ENCODE measurements at regions not wholly inside any gene's neighbourhood (a gene's known extent, or its start where the extent isn't known, plus 50 kb on each side); places are given as distances from the start of the nearest gene placed in this dataset.

GRCh38 chr4:14329228-14329627 lies 673.1 kb upstream of the CPEB2 start:
- Histone ChIP-seq H3K4me3 (ENCODE audit: low read length) (no peak overlapping the region), H3K9ac (ENCODE audit: low read length) (no peak overlapping the region), H3K4me1 (ENCODE audit: low read length) (no peaks in the 10 kb centered on the region), H3K4me2 (ENCODE audit: low read depth, low read length) (no peak overlapping the region), H2AFZ (ENCODE audit: low read length) (no peak overlapping the region), H3K79me2 (ENCODE audit: low read length) (no peaks in the 10 kb centered on the region), H3K36me3 (replicated peaks; ENCODE audit: insufficient read depth, low read length) (no peaks in the 10 kb centered on the region), H3K9me2 (replicated peaks; ENCODE audit: insufficient read depth, low read length) (no peaks in the 10 kb centered on the region), H3K9me3 (replicated peaks; ENCODE audit: insufficient read depth, low read length) (no peaks in the 10 kb centered on the region), H4K20me1 (ENCODE audit: insufficient read depth, low read length) (no peaks in the 10 kb centered on the region), H3K27ac (ENCODE audit: low read length) (no peak overlapping the region), H3K27me3 (replicated peaks; ENCODE audit: insufficient read depth, low read length) (no peaks in the 10 kb centered on the region), H3F3A (ENCODE audit: insufficient read depth, low read length) (no peaks in the 10 kb centered on the region)
- no peak for TF ChIP-seq EZH2phosphoT487 (IDR thresholded peaks at IDR 0.05; ENCODE audit: low read length)
- TF ChIP-seq, protein P1, sequence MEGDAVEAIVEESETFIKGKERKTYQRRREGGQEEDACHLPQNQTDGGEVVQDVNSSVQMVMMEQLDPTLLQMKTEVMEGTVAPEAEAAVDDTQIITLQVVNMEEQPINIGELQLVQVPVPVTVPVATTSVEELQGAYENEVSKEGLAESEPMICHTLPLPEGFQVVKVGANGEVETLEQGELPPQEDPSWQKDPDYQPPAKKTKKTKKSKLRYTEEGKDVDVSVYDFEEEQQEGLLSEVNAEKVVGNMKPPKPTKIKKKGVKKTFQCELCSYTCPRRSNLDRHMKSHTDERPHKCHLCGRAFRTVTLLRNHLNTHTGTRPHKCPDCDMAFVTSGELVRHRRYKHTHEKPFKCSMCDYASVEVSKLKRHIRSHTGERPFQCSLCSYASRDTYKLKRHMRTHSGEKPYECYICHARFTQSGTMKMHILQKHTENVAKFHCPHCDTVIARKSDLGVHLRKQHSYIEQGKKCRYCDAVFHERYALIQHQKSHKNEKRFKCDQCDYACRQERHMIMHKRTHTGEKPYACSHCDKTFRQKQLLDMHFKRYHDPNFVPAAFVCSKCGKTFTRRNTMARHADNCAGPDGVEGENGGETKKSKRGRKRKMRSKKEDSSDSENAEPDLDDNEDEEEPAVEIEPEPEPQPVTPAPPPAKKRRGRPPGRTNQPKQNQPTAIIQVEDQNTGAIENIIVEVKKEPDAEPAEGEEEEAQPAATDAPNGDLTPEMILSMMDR (IDR thresholded peaks at IDR 0.05; ENCODE audit: low read length), result no peak
- TF ChIP-seq EZH2 (optimal IDR thresholded peaks at IDR 0.05; ENCODE audit: low read depth, low read length), result no peak
- no peak for DNase-seq

GRCh38 chr4:14333616-14334015 lies 668.7 kb upstream of the CPEB2 start:
- H3K4me3 ChIP-seq (ENCODE audit: low read length), result no peak overlapping the region
- DNase-seq, result no peak
- H3K9me2 ChIP-seq (replicated peaks; ENCODE audit: insufficient read depth, low read length), result no peaks in the 10 kb centered on the region
- no peaks in the 10 kb centered on the region for H3F3A ChIP-seq (ENCODE audit: insufficient read depth, low read length)
- TF ChIP-seq EZH2phosphoT487 (IDR thresholded peaks at IDR 0.05; ENCODE audit: low read length) (no peak), EZH2 (optimal IDR thresholded peaks at IDR 0.05; ENCODE audit: low read depth, low read length) (no peak)
- TF ChIP-seq, protein P1 (IDR thresholded peaks at IDR 0.05; ENCODE audit: low read length), result no peak
- H3K27me3 ChIP-seq (replicated peaks; ENCODE audit: insufficient read depth, low read length), result no peaks in the 10 kb centered on the region
- H3K9me3 ChIP-seq (replicated peaks; ENCODE audit: insufficient read depth, low read length), result no peaks in the 10 kb centered on the region
- no peak overlapping the region for H3K4me2 ChIP-seq (ENCODE audit: low read depth, low read length)
- H4K20me1 ChIP-seq (ENCODE audit: insufficient read depth, low read length), result no peaks in the 10 kb centered on the region
- no peak overlapping the region for H3K9ac ChIP-seq (ENCODE audit: low read length)
- no peaks in the 10 kb centered on the region for H3K4me1 ChIP-seq (ENCODE audit: low read length)
- H3K79me2 ChIP-seq (ENCODE audit: low read length), result no peaks in the 10 kb centered on the region
- H3K27ac ChIP-seq (ENCODE audit: low read length), result no peak overlapping the region
- H3K36me3 ChIP-seq (replicated peaks; ENCODE audit: insufficient read depth, low read length), result no peaks in the 10 kb centered on the region
- no peak overlapping the region for H2AFZ ChIP-seq (ENCODE audit: low read length)

GRCh38 chr4:14334166-14334565 lies 668.1 kb upstream of the CPEB2 start:
- no peaks in the 10 kb centered on the region for H3K79me2 ChIP-seq (ENCODE audit: low read length)

More at GRCh38 chr4:14334166-14334565, 668.1 kb upstream of the CPEB2 start:
- DNase-seq, result no peak
- Histone ChIP-seq H3K27me3 (replicated peaks; ENCODE audit: insufficient read depth, low read length) (no peaks in the 10 kb centered on the region), H3K27ac (ENCODE audit: low read length) (no peak overlapping the region), H3K36me3 (replicated peaks; ENCODE audit: insufficient read depth, low read length) (no peaks in the 10 kb centered on the region), H3K4me3 (ENCODE audit: low read length) (no peak overlapping the region), H3K9me2 (replicated peaks; ENCODE audit: insufficient read depth, low read length) (no peaks in the 10 kb centered on the region), H4K20me1 (ENCODE audit: insufficient read depth, low read length) (no peaks in the 10 kb centered on the region), H3K9me3 (replicated peaks; ENCODE audit: insufficient read depth, low read length) (no peaks in the 10 kb centered on the region), H3K4me1 (ENCODE audit: low read length) (no peaks in the 10 kb centered on the region), H2AFZ (ENCODE audit: low read length) (no peak overlapping the region), H3K4me2 (ENCODE audit: low read depth, low read length) (no peak overlapping the region), H3K9ac (ENCODE audit: low read length) (no peak overlapping the region), H3F3A (ENCODE audit: insufficient read depth, low read length) (no peaks in the 10 kb centered on the region)
- TF ChIP-seq EZH2phosphoT487 (IDR thresholded peaks at IDR 0.05; ENCODE audit: low read length), result no peak
- TF ChIP-seq, protein P1 (IDR thresholded peaks at IDR 0.05; ENCODE audit: low read length), result no peak
- TF ChIP-seq EZH2 (optimal IDR thresholded peaks at IDR 0.05; ENCODE audit: low read depth, low read length), result no peak

Measured in MM.1S (cell line).